HG03571 (cell line): ENCODE measurements at regions not wholly inside any gene's neighbourhood (a gene's known extent, or its start where the extent isn't known, plus 50 kb on each side); places are given as distances from the start of the nearest gene placed in this dataset.
"Not testable (repeated sequence)": the region's sequence is repeated elsewhere in the genome, so short reads cannot be mapped to it uniquely, and the experiment has no call there.

Source experiments
- ATAC-seq: cut with Tn5 transposase; IDR thresholded peaks from one replicate; pipeline ENCODE4 v1.9.1; 2021; ENCODE audit not compliant: unreplicated experiment

- ATAC-seq = not testable (repeated sequence)
Measured at GRCh38 chr7:69116196-69116595, 482.1 kb upstream of the AUTS2 start.

DNA sequence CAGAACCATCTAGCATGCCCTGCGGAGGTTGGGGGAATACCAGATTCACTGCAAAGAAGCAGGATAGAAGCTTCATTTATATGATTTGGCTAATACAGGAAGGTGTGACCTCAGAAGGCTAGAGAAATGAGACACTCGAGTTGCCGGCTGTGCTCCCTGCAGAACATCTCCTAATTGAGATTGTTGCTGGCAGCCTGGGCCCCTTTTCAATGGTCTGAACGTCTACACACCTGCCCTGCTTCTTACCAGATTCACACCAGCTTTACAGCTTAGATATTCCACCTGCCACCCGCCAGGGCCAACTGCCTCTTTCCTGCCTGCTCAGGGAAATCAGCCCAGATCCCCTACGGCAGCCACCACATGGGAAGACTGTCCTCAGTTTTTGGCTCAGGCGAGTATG lies 475.3 kb upstream of the AUTS2 start:
- no peak for ATAC-seq

DNA sequence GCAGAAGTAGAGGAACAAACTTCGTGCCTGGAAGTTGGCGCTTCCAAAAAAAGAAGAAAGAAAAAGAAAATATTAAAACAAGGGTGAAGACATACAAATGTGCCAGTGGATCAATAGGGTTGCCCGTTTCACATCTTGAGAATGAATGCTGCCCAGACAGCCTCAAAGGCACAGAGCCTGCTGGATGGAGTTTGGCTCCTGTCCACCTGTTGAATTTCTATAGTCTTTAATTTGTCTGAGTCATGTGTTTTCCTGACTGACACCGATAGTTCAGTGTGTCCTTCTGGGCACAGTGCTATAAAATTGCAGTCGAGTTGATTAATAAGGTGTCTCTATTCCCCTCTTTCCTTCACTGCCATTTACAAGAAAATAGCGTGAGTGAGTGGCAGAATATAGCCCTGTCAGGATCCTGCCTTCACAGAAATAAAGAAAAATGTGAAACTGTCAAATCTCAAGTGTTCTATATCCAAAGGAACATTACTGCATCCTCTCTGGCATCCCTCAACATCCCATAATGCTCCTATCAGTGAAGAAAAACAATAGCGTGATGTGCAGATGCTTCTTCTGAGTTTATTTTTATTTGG lies 471.3 kb upstream of the AUTS2 start:
- no peak for ATAC-seq

GRCh38 chr7:69129524-69129923 lies 468.8 kb upstream of the AUTS2 start:
- ATAC-seq = no peak

- ATAC-seq = no peak
Measured at GRCh38 chr7:69129951-69130350, 468.3 kb upstream of the AUTS2 start.

DNA sequence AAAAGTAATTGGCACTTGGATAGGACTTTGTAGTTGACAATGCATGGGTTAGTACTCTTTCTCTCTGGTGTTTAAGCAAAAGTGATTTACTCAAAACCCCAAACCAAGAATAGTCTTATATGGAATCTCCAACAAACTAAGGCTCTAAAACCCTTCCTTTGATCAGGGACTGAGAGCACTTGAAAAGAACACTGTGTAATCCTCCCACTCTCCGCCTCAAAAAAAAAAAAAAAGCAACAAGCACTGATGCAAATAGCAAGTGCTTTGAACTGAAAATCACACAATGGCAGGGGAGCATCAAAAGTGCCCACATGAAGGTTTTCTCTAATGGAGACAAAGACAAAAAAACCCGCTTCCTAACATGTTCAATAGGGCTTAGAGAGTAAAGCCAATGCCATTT lies 467.9 kb upstream of the AUTS2 start:
- no peak for ATAC-seq

- ATAC-seq = no peak
Measured at GRCh38 chr7:69134316-69134715, 464.0 kb upstream of the AUTS2 start.

DNA sequence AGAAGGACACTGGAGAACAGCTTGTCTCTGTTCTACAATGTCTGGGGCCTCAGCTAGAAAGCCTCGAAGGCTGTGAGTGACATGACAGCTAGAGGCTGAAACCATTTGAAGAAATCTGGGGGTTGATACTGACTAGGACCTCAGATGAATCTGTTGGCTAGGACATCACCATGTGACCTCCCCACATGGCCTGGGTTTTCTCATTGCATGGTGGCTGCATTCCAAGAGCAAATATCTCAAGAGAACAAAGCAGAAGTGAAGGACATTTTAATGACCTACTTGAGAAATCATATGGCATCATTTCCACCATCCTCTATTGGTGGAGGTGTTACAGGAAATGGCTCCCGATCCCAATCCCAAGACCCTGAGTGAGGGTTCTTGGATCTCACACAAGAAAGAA lies 450.6 kb upstream of the AUTS2 start:
- ATAC-seq = no peak

DNA sequence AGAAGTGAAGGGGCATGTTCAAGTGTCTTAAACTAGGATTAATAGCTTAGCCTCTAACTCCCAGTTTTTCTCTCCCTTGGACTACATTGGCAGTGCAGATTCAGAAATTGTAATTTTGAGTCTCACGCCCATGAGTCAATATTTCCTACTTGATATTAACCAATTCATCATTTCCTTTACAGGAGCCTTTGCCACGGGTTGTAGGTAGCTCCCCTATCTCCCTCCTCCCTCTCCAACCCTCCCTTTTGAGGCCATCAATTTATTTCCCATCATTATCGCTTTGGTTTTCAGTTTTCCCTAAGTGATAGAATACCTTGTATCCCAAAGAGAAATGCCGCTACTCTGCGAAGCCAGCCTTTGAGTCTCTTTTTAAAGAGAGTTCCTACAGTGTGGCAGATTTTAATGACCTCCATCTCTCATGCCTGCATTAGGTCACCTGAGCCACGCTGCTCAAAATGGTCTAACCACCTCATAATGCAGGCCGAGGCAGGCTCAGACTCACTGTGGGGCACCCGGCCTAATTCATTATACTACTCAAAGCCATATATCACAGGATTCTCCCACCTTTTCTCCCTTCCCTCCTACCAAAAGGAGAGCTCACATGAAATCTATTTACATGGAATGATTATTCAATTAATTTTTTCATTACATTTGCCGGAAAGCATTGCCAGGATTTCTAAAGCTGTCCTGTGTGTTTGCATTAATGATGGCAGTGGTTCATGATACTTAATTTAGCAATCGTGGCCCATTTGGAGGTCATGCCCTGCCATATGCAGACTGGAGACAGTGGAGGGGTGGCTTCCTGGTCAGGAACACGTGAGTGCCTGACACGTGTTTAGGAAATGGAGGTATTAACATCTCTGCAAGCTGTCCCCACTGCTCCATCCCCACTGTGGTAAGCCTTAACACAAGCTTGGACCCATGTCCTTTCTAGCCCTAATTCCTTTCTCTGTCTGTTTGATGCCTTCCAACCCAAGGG lies 448.2 kb upstream of the AUTS2 start:
- no peak for ATAC-seq

DNA sequence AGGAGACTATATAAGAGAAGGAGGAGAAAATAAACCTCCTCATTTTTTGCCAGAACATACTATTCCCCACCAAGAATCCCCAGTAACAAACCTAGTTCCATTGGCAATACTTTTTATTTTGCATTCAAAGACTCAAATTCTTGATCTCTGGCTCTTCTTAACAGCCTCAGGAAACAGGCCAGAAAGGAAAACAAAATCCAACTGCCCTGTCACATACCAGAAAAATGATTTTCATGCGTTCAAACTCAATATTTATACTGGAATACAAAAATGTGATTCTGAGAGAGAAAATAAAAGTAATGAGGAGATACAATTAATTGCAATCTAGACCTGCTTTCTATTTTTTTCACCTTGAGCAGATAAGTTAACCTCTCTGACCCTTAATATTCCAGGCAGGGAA lies 435.9 kb upstream of the AUTS2 start:
- ATAC-seq = no peak

GRCh38 chr7:69162931-69163670 lies 435.2 kb upstream of the AUTS2 start:
- ATAC-seq = no peak

- ATAC-seq = no peak
Measured at GRCh38 chr7:69166979-69167516, 431.2 kb upstream of the AUTS2 start.

DNA sequence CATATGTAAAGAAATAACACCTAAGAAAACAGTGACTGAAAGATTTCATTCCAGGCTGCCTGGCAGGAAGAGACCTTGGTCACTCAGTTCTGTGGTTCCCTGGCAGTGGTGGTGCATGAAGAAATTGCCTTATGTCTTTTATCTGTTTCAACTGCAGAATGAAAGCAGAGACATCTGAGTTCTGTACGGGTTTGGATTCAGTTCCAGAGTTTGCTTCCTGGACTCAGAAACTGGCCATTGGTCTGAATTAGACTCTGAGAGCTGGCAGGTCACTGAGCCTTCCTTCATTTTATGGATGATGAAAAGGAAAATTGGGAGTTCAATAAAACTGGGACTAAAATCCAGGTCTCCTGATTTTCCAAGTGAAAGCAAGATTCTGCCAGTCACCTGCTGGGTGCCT lies 428.9 kb upstream of the AUTS2 start:
- no peak for ATAC-seq

GRCh38 chr7:69172357-69173077 lies 425.8 kb upstream of the AUTS2 start:
- no peak for ATAC-seq

- no peak for ATAC-seq
Measured at GRCh38 chr7:69173341-69173740, 424.9 kb upstream of the AUTS2 start.

- ATAC-seq = no peak
Measured at GRCh38 chr7:69173846-69174245, 424.4 kb upstream of the AUTS2 start.

DNA sequence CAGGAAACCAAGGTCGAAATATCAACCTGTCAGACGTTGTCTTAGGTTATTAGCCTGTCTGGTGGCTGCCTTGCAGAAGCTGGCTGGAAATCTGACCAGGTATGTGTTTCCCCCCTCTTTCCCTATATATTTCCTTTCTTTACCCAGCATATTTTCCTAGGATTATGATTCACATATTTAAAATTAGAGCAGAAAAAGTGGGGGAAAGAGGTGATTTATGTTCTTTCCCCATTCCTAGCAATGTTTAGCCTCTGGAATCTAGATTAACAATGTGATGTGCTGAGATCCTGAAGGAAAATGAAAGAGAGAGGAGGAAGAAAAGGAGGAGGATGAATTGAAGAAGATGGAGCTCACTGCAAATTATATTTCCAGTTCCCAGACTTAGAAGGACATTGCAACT lies 421.4 kb upstream of the AUTS2 start:
- ATAC-seq = no peak

DNA sequence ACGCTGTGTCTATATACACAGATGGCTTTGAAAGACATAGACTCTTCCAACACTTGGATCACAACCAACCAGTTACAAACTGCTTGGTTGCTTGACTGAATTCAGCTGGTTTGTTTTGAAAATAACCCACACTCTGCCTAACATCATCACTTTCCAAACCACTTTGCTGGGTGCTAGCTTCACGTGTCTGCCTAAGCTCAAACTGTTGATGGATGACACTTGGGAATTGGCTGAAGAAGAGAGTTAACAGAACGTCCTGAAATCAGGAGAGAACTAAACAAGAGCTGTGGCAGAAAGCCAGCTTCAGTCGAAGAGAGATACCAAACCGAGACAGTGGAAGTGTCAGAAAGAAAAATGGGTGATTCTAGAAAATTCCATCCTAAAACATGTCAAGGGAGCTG lies 420.8 kb upstream of the AUTS2 start:
- no peak for ATAC-seq

DNA sequence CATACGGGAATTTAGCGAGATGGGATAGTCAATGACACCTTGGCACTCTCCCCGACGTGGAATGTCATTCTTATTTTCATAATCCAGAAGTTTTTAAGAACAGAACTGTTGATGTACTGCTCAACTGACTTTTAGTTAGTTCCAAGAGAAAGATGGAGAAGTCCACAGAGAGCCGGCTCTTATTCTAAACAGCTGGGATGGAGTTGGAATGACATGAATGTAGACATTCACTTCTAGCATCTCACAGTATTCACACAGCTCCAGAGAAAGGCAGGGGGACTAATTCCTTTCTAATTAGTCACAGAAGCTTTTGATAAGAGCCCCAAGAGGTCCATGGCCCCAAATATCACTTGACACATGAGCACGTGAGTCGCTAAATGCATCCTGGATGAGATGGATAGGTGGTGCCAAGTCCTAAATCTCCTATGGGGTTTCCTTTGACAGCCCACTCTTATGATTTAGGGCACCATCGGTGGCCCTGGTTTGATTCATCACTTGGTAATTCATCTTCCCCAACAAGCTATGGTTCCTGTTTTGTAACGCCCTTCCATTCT lies 420.3 kb upstream of the AUTS2 start:
- ATAC-seq = no peak

GRCh38 chr7:69180662-69181061 lies 417.6 kb upstream of the AUTS2 start:
- ATAC-seq = no peak
